GM12878 (cell line): ENCODE measurements at regions not wholly inside any gene's neighbourhood (a gene's known extent, or its start where the extent isn't known, plus 50 kb on each side); places are given as distances from the start of the nearest gene placed in this dataset.

ENCODE experiments used
- ELK1 ChIP-seq: IDR thresholded peaks from 2 replicates; pipeline ENCODE4 v1.6.1; 2012; ENCODE audit warnings: low read depth, low read length, improper control_type of control experiment
- FOXM1 ChIP-seq: IDR thresholded peaks from 2 replicates; pipeline ENCODE4 v1.6.1; 2012; ENCODE audit warnings: low read depth, mild to moderate bottlenecking, inconsistent platforms, low read length, moderate library complexity
- MAX ChIP-seq: IDR thresholded peaks from 2 replicates; pipeline ENCODE4 v1.6.1; 2012; ENCODE audit warnings: low read depth, low read length, improper control_type of control experiment
- MEF2A ChIP-seq: IDR thresholded peaks from 2 replicates; pipeline ENCODE4 v1.6.1; 2011; ENCODE audit warnings: low read depth, mild to moderate bottlenecking, low read length, moderate library complexity; ENCODE audit not compliant: insufficient read depth
- MTA3 ChIP-seq: IDR thresholded peaks from 2 replicates; pipeline ENCODE4 v1.6.1; 2012; ENCODE audit warnings: low read length, inconsistent platforms, borderline replicate concordance
- MXI1 ChIP-seq: fragments of 150-350 bp; IDR thresholded peaks from 2 replicates; pipeline ENCODE4 v1.6.1; 2011; ENCODE audit warnings: low read depth, mild to moderate bottlenecking, inconsistent platforms, low read length, improper control_type of control experiment
- POLR2AphosphoS5 ChIP-seq: IDR thresholded peaks from 2 replicates; pipeline ENCODE4 v1.6.1; 2011; ENCODE audit warnings: mild to moderate bottlenecking, low read length, inconsistent platforms
- RBBP5 ChIP-seq: fragments of 200-600 bp; sonication (generic); conservative IDR thresholded peaks from 2 replicates; pipeline ENCODE4 v1.6.1; 2016
- RFX5 ChIP-seq: IDR thresholded peaks from 2 replicates; pipeline ENCODE4 v1.6.1; 2011; ENCODE audit warnings: low read depth, low read length, improper control_type of control experiment
- SMC3 ChIP-seq: IDR thresholded peaks from 2 replicates; pipeline ENCODE4 v1.6.1; 2011; ENCODE audit warnings: low read length, improper control_type of control experiment, borderline replicate concordance
- USF2 ChIP-seq: IDR thresholded peaks from 2 replicates; pipeline ENCODE4 v1.6.1; 2011; ENCODE audit warnings: low read depth, low read length, improper control_type of control experiment, borderline replicate concordance

- no peak for TF ChIP-seq MAX
- no peak for TF ChIP-seq SMC3
- no peak for TF ChIP-seq POLR2AphosphoS5
- TF ChIP-seq RBBP5, result no peak
- TF ChIP-seq USF2, result no peak
- no peak for TF ChIP-seq FOXM1
- no peak for TF ChIP-seq ELK1
- no peak for TF ChIP-seq MTA3
- no peak for TF ChIP-seq MXI1
- no peak for TF ChIP-seq MEF2A
- no peak for TF ChIP-seq RFX5
Observed at GRCh38 chr11:45500451-45500850, 165.0 kb downstream of the CHST1 start.
